ENCODE measurements at regions not wholly inside any gene's neighbourhood (a gene's known extent, or its start where the extent isn't known, plus 50 kb on each side); places are given as distances from the start of the nearest gene placed in this dataset.

DNA sequence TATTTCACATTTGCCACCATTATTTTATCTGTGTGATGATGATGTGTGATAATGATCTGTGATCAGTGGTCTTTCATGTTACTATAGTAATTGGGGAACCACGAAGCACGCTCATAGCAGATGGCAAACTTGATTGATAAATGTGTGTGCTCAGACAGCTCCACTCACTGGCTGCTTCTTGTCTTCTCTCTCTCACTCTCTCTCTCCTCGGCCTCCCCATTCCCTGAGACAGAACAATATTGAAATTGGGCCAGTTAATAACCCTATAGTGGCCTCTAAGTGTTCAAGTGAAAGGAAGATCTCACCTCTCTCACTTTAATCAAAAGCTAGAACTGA, 60.7 kb upstream of the RAPGEF4 start:
- H3K27me3 ChIP-seq (ENCODE audit: insufficient read depth, low read depth) = no peaks in the 10 kb centered on the region
- no peaks in the 10 kb centered on the region for H4K20me1 ChIP-seq (ENCODE audit: insufficient read depth)
- no peak overlapping the region for H3K9ac ChIP-seq
- no peaks in the 10 kb centered on the region for H3K4me1 ChIP-seq (ENCODE audit: low read depth, poor library complexity, severe bottlenecking)
- TF ChIP-seq CTCF (conservative IDR thresholded peaks at IDR 0.05; ENCODE audit: low read depth, low read length) = no peak
- H3K4me3 ChIP-seq (IDR thresholded peaks at IDR 0.05; ENCODE audit: insufficient read depth, low read depth, low read length) = no peak overlapping the region
- H3K4me2 ChIP-seq = no peak overlapping the region
- H3K79me2 ChIP-seq (ENCODE audit: insufficient read depth, low read depth) = no peaks in the 10 kb centered on the region
- no peak overlapping the region for H3K27ac ChIP-seq
- no peaks in the 10 kb centered on the region for H3K36me3 ChIP-seq (ENCODE audit: insufficient read depth)
- H2AFZ ChIP-seq (ENCODE audit: low read depth) = peak overlapping the region; percentile 26; the same call in 1 of the 2 replicates

DNA sequence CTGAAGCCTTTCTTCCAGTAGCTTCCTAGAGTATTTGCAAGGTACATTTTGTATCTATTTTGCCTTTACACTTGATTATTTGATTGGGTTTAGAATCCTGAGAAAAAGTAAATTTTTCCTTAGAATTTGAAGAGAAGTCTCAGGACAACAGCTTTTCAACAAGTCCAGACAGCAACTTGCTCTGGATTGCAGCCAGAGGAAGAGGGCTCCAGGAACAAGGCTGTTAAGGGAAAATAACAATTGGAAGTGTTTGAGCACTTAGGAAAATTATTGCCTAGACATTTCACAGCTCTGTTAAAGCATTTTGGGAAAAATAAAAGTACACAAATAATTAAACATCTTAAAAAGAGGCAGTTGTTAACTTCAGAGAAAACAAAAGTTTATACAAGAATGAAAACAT, 58.3 kb upstream of the RAPGEF4 start:
- no peaks in the 10 kb centered on the region for H3K4me1 ChIP-seq (ENCODE audit: low read depth, poor library complexity, severe bottlenecking)
- no peak overlapping the region for H3K4me3 ChIP-seq (IDR thresholded peaks at IDR 0.05; ENCODE audit: insufficient read depth, low read depth, low read length)
- H3K27me3 ChIP-seq (ENCODE audit: insufficient read depth, low read depth) = no peaks in the 10 kb centered on the region
- no peak overlapping the region for H3K4me2 ChIP-seq
- H3K79me2 ChIP-seq (ENCODE audit: insufficient read depth, low read depth) = no peaks in the 10 kb centered on the region
- no peaks in the 10 kb centered on the region for H3K36me3 ChIP-seq (ENCODE audit: insufficient read depth)
- H2AFZ ChIP-seq (ENCODE audit: low read depth) = no peak overlapping the region
- H3K27ac ChIP-seq = no peak overlapping the region
- no peak overlapping the region for H3K9ac ChIP-seq
- TF ChIP-seq CTCF (conservative IDR thresholded peaks at IDR 0.05; ENCODE audit: low read depth, low read length) = no peak
- H4K20me1 ChIP-seq (ENCODE audit: insufficient read depth) = no peaks in the 10 kb centered on the region

- no peak overlapping the region for H3K9ac ChIP-seq
These were observed 55.1 kb upstream of the RAPGEF4 start for GRCh38 chr2:172680436-172681068.

GRCh38 chr2:172685467-172685866, 50.2 kb upstream of the RAPGEF4 start:
- no peaks in the 10 kb centered on the region for H3K4me1 ChIP-seq (ENCODE audit: low read depth, poor library complexity, severe bottlenecking)
- no peak overlapping the region for H3K9ac ChIP-seq
- no peaks in the 10 kb centered on the region for H3K36me3 ChIP-seq (ENCODE audit: insufficient read depth)
- no peak for TF ChIP-seq CTCF (conservative IDR thresholded peaks at IDR 0.05; ENCODE audit: low read depth, low read length)
- H4K20me1 ChIP-seq (ENCODE audit: insufficient read depth) = no peaks in the 10 kb centered on the region
- H3K27me3 ChIP-seq (ENCODE audit: insufficient read depth, low read depth) = no peaks in the 10 kb centered on the region
- H3K4me3 ChIP-seq (IDR thresholded peaks at IDR 0.05; ENCODE audit: insufficient read depth, low read depth, low read length) = no peak overlapping the region
- no peak overlapping the region for H2AFZ ChIP-seq (ENCODE audit: low read depth)
- H3K4me2 ChIP-seq = no peak overlapping the region
- H3K79me2 ChIP-seq (ENCODE audit: insufficient read depth, low read depth) = no peaks in the 10 kb centered on the region
- no peak overlapping the region for H3K27ac ChIP-seq

More at GRCh38 chr2:172680436-172681068, 55.1 kb upstream of the RAPGEF4 start:
- TF ChIP-seq CTCF (conservative IDR thresholded peaks at IDR 0.05; ENCODE audit: low read depth, low read length) = no peak
- no peaks in the 10 kb centered on the region for H3K4me1 ChIP-seq (ENCODE audit: low read depth, poor library complexity, severe bottlenecking)
- H3K36me3 ChIP-seq (ENCODE audit: insufficient read depth) = no peaks in the 10 kb centered on the region
- no peak overlapping the region for H2AFZ ChIP-seq (ENCODE audit: low read depth)
- no peaks in the 10 kb centered on the region for H3K79me2 ChIP-seq (ENCODE audit: insufficient read depth, low read depth)
- H3K4me2 ChIP-seq = no peak overlapping the region
- no peaks in the 10 kb centered on the region for H3K27me3 ChIP-seq (ENCODE audit: insufficient read depth, low read depth)
- H3K4me3 ChIP-seq (IDR thresholded peaks at IDR 0.05; ENCODE audit: insufficient read depth, low read depth, low read length) = no peak overlapping the region
- H3K27ac ChIP-seq = no peak overlapping the region
- H4K20me1 ChIP-seq (ENCODE audit: insufficient read depth) = no peaks in the 10 kb centered on the region

All from KMS-11 (cell line).